HEK293 (cell line): ENCODE measurements at regions not wholly inside any gene's neighbourhood (a gene's known extent, or its start where the extent isn't known, plus 50 kb on each side); places are given as distances from the start of the nearest gene placed in this dataset.

Experiments
- CTCF ChIA-PET: fragments of 350-600 bp; formaldehyde crosslinking; extraction: SDS; loops from one replicate; lab custom pipeline; 2021; ENCODE audit warnings: antibody characterized with exemption; lab: Yijun Ruan, JAX
- POLR2A ChIA-PET: fragments of 300-600 bp; formaldehyde crosslinking; extraction: SDS; loops from one replicate; lab custom pipeline; 2020; ENCODE audit warnings: antibody characterized with exemption, inconsistent platforms; lab: Yijun Ruan, JAX
- H3K27ac ChIP-seq: fragments of 200-500 bp; sonication (Bioruptor generic); 2 replicates; pipeline ENCODE4 v1.5.1; 2014; ENCODE audit warnings: low read depth, low read length, control low read depth, inconsistent platforms; ENCODE audit errors: extremely low read depth
- H3K36me3 ChIP-seq, 2 experiments: fragments of 200-500 bp in 1 of 2; sonication (Bioruptor generic) in 1 of 2; 1 replicate in 1 of 2; 2 replicates in 1 of 2; pipeline ENCODE4 v1.5.1; 2014 to 2017; ENCODE audit warnings: inconsistent platforms in 2 of 2, low read length in 2 of 2; ENCODE audit not compliant: control insufficient read depth in 2 of 2, insufficient read depth in 1 of 2
- H3K4me1 ChIP-seq: fragments of 200-500 bp; sonication (Bioruptor generic); 2 replicates; pipeline ENCODE4 v1.5.1; 2014; ENCODE audit warnings: mild to moderate bottlenecking, low read length, inconsistent platforms; ENCODE audit not compliant: control insufficient read depth, insufficient read depth
- H3K4me3 ChIP-seq: 2 replicates; pipeline ENCODE4 v1.5.1; 2011; ENCODE audit warnings: low read depth, mild to moderate bottlenecking, control low read depth, low read length, moderate library complexity
- H3K9me3 ChIP-seq: fragments of 200-500 bp; sonication (Bioruptor generic); 2 replicates; pipeline ENCODE4 v1.5.1; 2014; ENCODE audit warnings: low read depth, low read length, inconsistent platforms; ENCODE audit not compliant: control insufficient read depth, insufficient read depth
- FEZF1 ChIP-seq: fragments of 450-650 bp; formaldehyde crosslinking; IDR thresholded peaks from 2 replicates; pipeline ENCODE4 v1.5.1; 2016; ENCODE audit warnings: missing biosample characterization, missing genetic modification characterization
- GLIS1 ChIP-seq: fragments of 450-650 bp; formaldehyde crosslinking; IDR thresholded peaks from 2 replicates; pipeline ENCODE4 v1.5.1; 2016; ENCODE audit warnings: missing biosample characterization, missing genetic modification characterization
- HOXD13 ChIP-seq: sonication (generic); formaldehyde crosslinking; IDR thresholded peaks from 2 replicates; pipeline ENCODE4 v1.8.0; 2022; ENCODE audit warnings: missing genetic modification reagents, borderline replicate concordance
- IKZF3 ChIP-seq: fragments of 450-650 bp; IDR thresholded peaks from 2 replicates; pipeline ENCODE4 v1.5.0; 2018; ENCODE audit warnings: missing biosample characterization, mild to moderate bottlenecking, missing genetic modification characterization, moderate library complexity
- MEIS1 ChIP-seq: sonication (generic); formaldehyde crosslinking; IDR thresholded peaks from 2 replicates; pipeline ENCODE4 v1.8.1; 2022; ENCODE audit warnings: missing genetic modification reagents, mild to moderate bottlenecking, borderline replicate concordance
- PRDM10 ChIP-seq: fragments of 450-650 bp; formaldehyde crosslinking; IDR thresholded peaks from 2 replicates; pipeline ENCODE4 v1.5.1; 2016; ENCODE audit warnings: missing biosample characterization, missing genetic modification characterization
- YY1 ChIP-seq: fragments of 450-650 bp; formaldehyde crosslinking; IDR thresholded peaks from 2 replicates; pipeline ENCODE4 v1.5.1; 2018; ENCODE audit warnings: missing biosample characterization, missing genetic modification characterization
- ZBTB20 ChIP-seq: fragments of 450-650 bp; formaldehyde crosslinking; IDR thresholded peaks from 2 replicates; pipeline ENCODE4 v1.5.1; 2016; ENCODE audit warnings: missing biosample characterization, missing genetic modification characterization
- ZNF121 ChIP-seq: fragments of 450-650 bp; formaldehyde crosslinking; IDR thresholded peaks from 2 replicates; pipeline ENCODE4 v1.5.1; 2016; ENCODE audit warnings: missing biosample characterization, missing genetic modification characterization
- ZNF140 ChIP-seq: fragments of 450-650 bp; formaldehyde crosslinking; IDR thresholded peaks from 2 replicates; pipeline ENCODE4 v1.5.1; 2016; ENCODE audit warnings: missing biosample characterization, missing genetic modification characterization
- ZNF18 ChIP-seq: fragments of 450-650 bp; formaldehyde crosslinking; IDR thresholded peaks from 2 replicates; pipeline ENCODE4 v1.5.1; 2016; ENCODE audit warnings: missing biosample characterization, missing genetic modification characterization
- ZNF239 ChIP-seq: fragments of 450-650 bp; formaldehyde crosslinking; IDR thresholded peaks from 2 replicates; pipeline ENCODE4 v1.5.1; 2016; ENCODE audit warnings: missing biosample characterization, missing genetic modification characterization
- ZNF335 ChIP-seq: fragments of 450-650 bp; formaldehyde crosslinking; conservative IDR thresholded peaks from 2 replicates; pipeline ENCODE4 v1.5.1; 2016; ENCODE audit warnings: missing biosample characterization, missing genetic modification characterization
- ZNF366 ChIP-seq: fragments of 450-650 bp; formaldehyde crosslinking; conservative IDR thresholded peaks from 2 replicates; pipeline ENCODE4 v1.5.1; 2016; ENCODE audit warnings: missing biosample characterization, missing genetic modification characterization
- ZNF391 ChIP-seq: fragments of 450-650 bp; formaldehyde crosslinking; IDR thresholded peaks from 2 replicates; pipeline ENCODE4 v1.5.1; 2016; ENCODE audit warnings: low read depth, missing biosample characterization, missing genetic modification characterization, borderline replicate concordance
- ZNF555 ChIP-seq: fragments of 450-650 bp; formaldehyde crosslinking; conservative IDR thresholded peaks from 2 replicates; pipeline ENCODE4 v1.5.1; 2017; ENCODE audit warnings: missing biosample characterization, mild to moderate bottlenecking, missing genetic modification characterization, inconsistent platforms
- ZNF677 ChIP-seq: fragments of 450-650 bp; IDR thresholded peaks from 2 replicates; pipeline ENCODE4 v1.5.0; 2018; ENCODE audit warnings: missing biosample characterization, mild to moderate bottlenecking, missing genetic modification characterization, moderate library complexity
- ZNF785 ChIP-seq: fragments of 450-650 bp; formaldehyde crosslinking; IDR thresholded peaks from 2 replicates; pipeline ENCODE4 v1.5.1; 2016; ENCODE audit warnings: missing biosample characterization, missing genetic modification characterization
- TF ChIP-seq, protein P1 (sequence below): fragments of 450-650 bp; formaldehyde crosslinking; IDR thresholded peaks from 2 replicates; pipeline ENCODE4 v1.5.1; 2016; ENCODE audit warnings: missing biosample characterization, missing genetic modification characterization
- TF ChIP-seq, protein P2 (sequence below): fragments of 450-650 bp; formaldehyde crosslinking; conservative IDR thresholded peaks from 2 replicates; pipeline ENCODE4 v1.5.1; 2016; ENCODE audit warnings: low read depth, missing biosample characterization, missing genetic modification characterization

DNA sequence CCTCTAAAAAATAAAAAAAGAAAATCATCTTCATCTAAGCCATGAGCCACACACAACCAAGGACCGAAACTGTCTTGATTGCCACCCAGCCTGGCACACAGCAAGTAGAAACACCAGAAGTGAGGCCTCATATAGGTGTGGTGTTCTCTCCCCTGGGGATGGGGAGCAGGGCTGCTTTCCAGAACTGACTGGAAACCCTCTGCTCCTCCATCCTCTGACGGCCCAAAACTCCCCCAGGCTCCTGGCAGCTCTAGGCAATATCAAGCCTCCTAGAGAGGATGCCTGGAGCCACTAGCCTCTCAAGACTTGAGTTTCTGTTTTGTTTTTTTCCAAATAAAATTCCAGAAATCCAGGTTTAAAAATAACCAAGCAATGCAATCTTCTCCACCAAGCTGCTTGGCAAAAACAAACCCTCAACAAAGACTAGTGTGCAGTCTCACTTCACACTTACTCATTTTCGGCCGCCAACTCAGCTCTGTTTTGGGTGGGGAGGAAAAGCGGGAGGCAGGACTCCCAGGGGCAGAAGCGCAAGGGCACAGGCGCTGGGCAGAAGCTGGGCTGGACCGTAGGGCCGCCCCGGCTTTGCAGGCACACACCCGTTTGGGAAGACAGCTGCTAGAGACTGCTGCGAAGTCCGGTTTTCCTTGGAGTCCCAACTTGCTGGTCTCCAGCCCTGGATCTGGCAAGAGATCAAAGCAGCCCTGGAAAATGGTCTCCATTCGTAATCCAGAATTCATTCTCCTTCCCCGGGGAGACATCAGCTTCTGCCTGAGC, 78.2 kb upstream of the CAPZB start:
- CTCF ChIA-PET: interaction anchor here (0.7 to 2.6 kb wide), 3 partner anchors 18 to 323 kb away, joined by 3 to 11 read pairs (median 5); no protein-coding TSS in a partner anchor
- TF ChIP-seq ZNF18 (0 out of 2 replicates have a peak, but pooled peaks have one; percentile 39), ZNF785 (tag by site-specific recombination) (no peak), ZNF121 (tag by site-specific recombination) (0 out of 2 replicates have a peak, but pooled peaks have one; percentile 2), FEZF1 (no peak), IKZF3 (tag by site-specific recombination) (no peak)
- Histone ChIP-seq H3K27ac (no peak overlapping the region), H3K36me3 (no peaks in the 10 kb centered on the region), H3K4me3 (no peak overlapping the region), H3K9me3 (no peaks in the 10 kb centered on the region), H3K4me1 (no peaks in the 10 kb centered on the region)
- POLR2A ChIA-PET: no interaction called here

- Histone ChIP-seq H3K36me3 (no peaks in the 10 kb centered on the region), H3K27ac (no peak overlapping the region), H3K4me1 (no peaks in the 10 kb centered on the region), H3K9me3 (no peaks in the 10 kb centered on the region), H3K4me3 (no peak overlapping the region)
- ChIA-PET POLR2A (interaction anchor here (1.4 kb wide), 1 partner anchor 33 kb away, joined by 4 read pairs; a partner anchor contains a TSS), CTCF (interaction anchor here (1.9 kb wide), 1 partner anchor 19 kb away, joined by 11 read pairs; no protein-coding TSS in a partner anchor)
- no peak for TF ChIP-seq ZNF239 (tag by site-specific recombination)
- no peak for TF ChIP-seq MEIS1 (CRISPR knock-in tag)
- TF ChIP-seq PRDM10 (tag by site-specific recombination): no peak
- no peak for TF ChIP-seq ZBTB20 (tag by site-specific recombination)
- no peak for TF ChIP-seq GLIS1 (tag by site-specific recombination)
- TF ChIP-seq, protein P1, sequence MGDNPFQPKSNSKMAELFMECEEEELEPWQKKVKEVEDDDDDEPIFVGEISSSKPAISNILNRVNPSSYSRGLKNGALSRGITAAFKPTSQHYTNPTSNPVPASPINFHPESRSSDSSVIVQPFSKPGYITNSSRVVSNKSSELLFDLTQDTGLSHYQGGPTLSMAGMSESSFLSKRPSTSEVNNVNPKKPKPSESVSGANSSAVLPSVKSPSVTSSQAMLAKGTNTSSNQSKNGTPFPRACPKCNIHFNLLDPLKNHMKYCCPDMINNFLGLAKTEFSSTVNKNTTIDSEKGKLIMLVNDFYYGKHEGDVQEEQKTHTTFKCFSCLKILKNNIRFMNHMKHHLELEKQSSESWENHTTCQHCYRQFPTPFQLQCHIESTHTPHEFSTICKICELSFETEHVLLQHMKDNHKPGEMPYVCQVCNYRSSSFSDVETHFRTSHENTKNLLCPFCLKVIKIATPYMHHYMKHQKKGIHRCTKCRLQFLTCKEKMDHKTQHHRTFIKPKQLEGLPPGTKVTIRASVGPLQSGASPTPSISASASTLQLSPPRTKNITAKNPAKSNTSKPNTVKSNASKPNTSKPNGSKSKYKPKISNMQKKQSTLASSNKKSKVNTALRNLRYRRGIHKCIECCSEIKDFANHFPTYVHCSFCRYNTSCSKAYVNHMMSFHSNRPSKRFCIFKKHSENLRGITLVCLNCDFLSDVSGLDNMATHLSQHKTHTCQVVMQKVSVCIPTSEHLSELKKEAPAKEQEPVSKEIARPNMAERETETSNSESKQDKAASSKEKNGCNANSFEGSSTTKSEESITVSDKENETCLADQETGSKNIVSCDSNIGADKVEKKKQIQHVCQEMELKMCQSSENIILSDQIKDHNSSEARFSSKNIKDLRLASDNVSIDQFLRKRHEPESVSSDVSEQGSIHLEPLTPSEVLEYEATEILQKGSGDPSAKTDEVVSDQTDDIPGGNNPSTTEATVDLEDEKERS (tag by site-specific recombination): no peak
- no peak for TF ChIP-seq HOXD13
- TF ChIP-seq, protein P2, sequence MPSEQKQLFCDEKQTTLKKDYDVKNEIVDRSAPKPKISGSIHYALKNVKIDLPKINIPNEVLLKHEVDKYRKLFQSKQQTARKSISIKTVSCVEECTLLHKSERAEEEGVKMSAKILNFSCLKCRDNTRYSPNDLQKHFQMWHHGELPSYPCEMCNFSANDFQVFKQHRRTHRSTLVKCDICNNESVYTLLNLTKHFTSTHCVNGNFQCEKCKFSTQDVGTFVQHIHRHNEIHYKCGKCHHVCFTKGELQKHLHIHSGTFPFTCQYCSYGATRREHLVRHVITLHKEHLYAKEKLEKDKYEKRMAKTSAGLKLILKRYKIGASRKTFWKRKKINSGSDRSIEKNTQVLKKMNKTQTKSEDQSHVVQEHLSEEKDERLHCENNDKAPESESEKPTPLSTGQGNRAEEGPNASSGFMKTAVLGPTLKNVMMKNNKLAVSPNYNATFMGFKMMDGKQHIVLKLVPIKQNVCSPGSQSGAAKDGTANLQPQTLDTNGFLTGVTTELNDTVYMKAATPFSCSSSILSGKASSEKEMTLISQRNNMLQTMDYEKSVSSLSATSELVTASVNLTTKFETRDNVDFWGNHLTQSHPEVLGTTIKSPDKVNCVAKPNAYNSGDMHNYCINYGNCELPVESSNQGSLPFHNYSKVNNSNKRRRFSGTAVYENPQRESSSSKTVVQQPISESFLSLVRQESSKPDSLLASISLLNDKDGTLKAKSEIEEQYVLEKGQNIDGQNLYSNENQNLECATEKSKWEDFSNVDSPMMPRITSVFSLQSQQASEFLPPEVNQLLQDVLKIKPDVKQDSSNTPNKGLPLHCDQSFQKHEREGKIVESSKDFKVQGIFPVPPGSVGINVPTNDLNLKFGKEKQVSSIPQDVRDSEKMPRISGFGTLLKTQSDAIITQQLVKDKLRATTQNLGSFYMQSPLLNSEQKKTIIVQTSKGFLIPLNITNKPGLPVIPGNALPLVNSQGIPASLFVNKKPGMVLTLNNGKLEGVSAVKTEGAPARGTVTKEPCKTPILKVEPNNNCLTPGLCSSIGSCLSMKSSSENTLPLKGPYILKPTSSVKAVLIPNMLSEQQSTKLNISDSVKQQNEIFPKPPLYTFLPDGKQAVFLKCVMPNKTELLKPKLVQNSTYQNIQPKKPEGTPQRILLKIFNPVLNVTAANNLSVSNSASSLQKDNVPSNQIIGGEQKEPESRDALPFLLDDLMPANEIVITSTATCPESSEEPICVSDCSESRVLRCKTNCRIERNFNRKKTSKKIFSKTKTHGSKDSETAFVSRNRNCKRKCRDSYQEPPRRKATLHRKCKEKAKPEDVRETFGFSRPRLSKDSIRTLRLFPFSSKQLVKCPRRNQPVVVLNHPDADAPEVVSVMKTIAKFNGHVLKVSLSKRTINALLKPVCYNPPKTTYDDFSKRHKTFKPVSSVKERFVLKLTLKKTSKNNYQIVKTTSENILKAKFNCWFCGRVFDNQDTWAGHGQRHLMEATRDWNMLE: no peak
- TF ChIP-seq ZNF677 (tag by site-specific recombination): no peak
- no peak for TF ChIP-seq ZNF785 (tag by site-specific recombination)
- TF ChIP-seq ZNF391 (tag by site-specific recombination): no peak
- TF ChIP-seq ZNF366 (tag by site-specific recombination): no peak
- no peak for TF ChIP-seq ZNF555 (tag by site-specific recombination)
- TF ChIP-seq ZNF335 (tag by site-specific recombination): no peak
- TF ChIP-seq ZNF140 (tag by site-specific recombination): no peak
- TF ChIP-seq YY1: no peak
Observed at GRCh38 chr1:19562847-19563246, 77.5 kb upstream of the CAPZB start.
